Jurkat, Clone E6-1 (cell line): ENCODE measurements at regions not wholly inside any gene's neighbourhood (a gene's known extent, or its start where the extent isn't known, plus 50 kb on each side); places are given as distances from the start of the nearest gene placed in this dataset.

Source experiments
- DNase-seq: peaks from one replicate; pipeline ENCODE4 v3.0.0-alpha.2; 2011; ENCODE audit warnings: low read depth, low spot score
- H3K4me3 ChIP-seq: 2 replicates; pipeline ENCODE4 v1.5.1; 2011; ENCODE audit warnings: mild to moderate bottlenecking, low read length, control low read depth, moderate library complexity

GRCh38 chr2:107621186-107622165 lies 205.2 kb upstream of the RGPD4 start:
- no peak for DNase-seq
- no peak overlapping the region for H3K4me3 ChIP-seq

DNA sequence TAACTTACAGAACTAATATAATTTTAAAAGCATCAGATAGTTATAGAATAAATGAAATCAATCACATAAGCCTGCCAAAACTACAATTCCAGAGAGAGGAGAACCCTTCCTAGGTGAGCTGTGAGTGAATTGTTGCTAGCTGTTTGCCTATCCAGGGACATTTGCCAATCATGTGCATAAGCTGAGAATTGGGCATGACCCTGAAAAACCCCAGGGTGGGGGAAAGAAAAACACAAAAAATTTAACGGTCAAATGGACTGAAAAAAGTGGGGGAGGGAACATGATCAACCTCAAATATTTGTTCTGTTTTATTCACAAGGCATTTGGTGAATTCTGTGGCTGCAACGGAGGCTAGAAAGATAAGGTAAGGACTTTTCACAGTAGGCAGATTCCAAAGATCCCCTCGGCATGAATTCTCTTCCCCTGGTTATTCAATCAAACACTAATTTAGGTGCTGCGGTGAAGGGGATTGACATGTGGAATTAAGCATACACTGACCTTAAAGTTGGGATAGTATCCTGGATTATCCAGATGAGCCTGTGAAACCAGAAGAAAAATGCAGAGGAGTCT lies 203.9 kb upstream of the RGPD4 start:
- no peak overlapping the region for H3K4me3 ChIP-seq
- no peak for DNase-seq

DNA sequence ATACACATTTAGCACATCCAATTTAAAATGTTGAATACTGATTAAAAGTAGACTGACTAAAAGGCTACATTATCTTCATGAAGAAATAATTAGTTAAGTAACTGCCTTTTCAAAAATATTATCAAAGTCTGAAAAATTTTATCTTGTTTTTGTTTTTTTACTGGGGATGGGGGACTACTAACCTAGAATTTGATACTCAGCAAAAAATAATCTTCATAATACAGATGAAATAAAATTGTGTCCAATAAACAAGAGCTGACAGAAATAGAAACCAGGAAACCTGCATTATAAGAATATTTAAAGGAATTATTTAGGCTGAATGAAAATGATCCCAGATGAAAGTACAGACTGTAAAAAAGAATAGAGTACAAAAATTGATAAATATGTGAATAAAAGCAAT lies 200.7 kb upstream of the RGPD4 start:
- no peak for DNase-seq
- no peak overlapping the region for H3K4me3 ChIP-seq

DNA sequence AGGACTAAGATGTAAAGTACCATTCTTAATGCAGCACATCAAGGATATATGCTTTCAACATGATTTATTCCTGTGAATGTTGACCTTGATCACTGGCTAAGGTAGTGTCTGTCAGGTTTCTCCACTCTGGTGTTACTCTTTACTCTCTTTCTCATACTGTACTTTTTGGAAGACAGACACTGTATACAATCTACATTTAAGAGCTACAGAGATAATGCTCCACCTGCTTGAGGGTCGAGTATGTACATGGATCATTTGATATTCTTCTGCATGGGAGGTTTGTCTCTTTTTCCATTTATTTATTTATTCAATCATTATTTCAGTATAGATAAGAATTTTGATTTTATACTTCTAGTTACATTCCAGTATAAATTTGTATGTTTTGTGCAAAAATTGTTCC lies 199.5 kb upstream of the RGPD4 start:
- no peak for DNase-seq
- no peak overlapping the region for H3K4me3 ChIP-seq

- H3K4me3 ChIP-seq, result no peak overlapping the region
- no peak for DNase-seq
Measured at GRCh38 chr2:107627926-107628325, 198.8 kb upstream of the RGPD4 start.

DNA sequence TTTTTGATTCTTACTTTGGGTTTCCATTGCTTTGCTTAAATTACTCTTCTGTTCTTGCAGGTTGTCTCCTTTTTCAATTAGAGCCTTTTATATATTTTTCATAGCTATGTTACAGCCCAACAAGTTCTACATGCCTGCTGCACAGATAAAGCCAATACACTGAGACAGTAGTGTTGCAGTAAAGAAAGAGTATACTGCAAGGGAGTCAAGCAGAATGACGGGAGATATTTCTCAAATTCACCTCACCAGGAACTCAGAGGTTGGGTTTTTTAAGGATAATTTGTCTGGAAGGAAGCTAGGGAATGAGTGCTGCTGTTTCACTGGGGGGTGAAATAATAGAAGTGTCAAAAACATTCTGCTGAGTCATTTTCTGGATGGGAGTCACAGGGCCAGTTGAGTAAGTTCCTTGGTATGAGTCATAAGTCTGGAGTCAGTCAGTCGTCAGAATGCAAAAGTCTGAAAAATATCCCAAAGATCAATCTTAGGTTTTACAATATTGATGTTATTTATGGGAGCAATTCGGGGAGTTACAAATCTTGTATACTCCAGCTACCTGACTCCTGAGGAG lies 193.0 kb upstream of the RGPD4 start:
- H3K4me3 ChIP-seq, result no peak overlapping the region
- DNase-seq, result no peak

GRCh38 chr2:107634172-107634571 lies 192.5 kb upstream of the RGPD4 start:
- no peak overlapping the region for H3K4me3 ChIP-seq
- DNase-seq, result no peak

DNA sequence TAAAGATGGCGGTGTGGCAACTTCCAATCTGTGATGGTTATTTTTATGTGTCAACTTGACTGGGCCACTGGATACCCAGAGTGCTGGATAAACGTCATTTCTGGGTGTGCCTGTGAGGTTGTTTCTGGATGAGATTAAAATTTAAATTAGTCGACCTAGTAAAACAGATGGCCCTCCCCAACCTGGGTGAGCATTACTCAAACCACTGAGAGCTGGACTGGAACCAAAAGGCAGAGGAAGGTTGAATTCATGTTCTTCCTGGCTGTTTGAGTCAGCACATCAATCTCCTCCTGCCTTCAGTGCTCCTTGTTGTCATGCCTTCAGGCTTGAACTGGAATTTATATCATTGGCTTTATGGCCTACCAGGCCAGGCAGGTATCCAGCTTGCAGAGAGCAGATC lies 190.8 kb upstream of the RGPD4 start:
- no peak for DNase-seq
- no peak overlapping the region for H3K4me3 ChIP-seq

- no peak for DNase-seq
- H3K4me3 ChIP-seq, result no peak overlapping the region
Measured at GRCh38 chr2:107645586-107645985, 181.1 kb upstream of the RGPD4 start.

DNA sequence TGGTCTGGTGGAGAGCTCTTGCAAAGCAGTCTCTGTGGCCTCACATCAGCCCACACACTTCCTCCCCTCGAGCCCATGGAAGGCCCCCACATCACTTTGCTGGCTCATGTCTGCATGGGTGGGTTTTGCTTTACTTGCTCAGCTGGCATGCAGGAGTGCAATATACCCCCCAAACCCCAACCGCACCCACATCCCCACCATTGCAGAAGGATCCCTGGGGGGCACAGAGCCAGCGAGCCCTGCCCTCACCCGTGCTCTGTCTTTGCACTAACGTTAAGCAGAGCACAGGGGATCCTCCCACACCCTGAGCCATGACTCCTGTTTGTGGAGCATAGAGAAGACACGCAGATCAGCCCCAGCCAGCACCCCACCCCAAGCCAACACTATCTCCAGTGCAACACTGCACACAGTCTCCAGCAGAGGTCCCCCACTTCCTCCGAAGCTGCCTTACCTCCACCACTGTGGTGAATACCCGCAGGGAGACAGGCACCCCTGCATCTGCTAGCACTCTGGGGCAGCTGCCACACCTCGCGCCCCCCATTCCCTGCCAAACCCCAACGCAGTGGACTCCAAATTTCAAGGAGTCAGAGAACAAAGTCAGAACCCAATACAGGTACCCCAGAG lies 177.8 kb upstream of the RGPD4 start:
- DNase-seq, result peak; percentile 4
- H3K4me3 ChIP-seq, result no peak overlapping the region

- DNase-seq, result no peak
- H3K4me3 ChIP-seq, result no peak overlapping the region
Measured at GRCh38 chr2:107657049-107657448, 169.6 kb upstream of the RGPD4 start.

GRCh38 chr2:107663632-107664031 lies 163.1 kb upstream of the RGPD4 start:
- no peak for DNase-seq
- no peak overlapping the region for H3K4me3 ChIP-seq

- DNase-seq, result no peak
- H3K4me3 ChIP-seq, result no peak overlapping the region
Measured at GRCh38 chr2:107669335-107669734, 157.4 kb upstream of the RGPD4 start.

DNA sequence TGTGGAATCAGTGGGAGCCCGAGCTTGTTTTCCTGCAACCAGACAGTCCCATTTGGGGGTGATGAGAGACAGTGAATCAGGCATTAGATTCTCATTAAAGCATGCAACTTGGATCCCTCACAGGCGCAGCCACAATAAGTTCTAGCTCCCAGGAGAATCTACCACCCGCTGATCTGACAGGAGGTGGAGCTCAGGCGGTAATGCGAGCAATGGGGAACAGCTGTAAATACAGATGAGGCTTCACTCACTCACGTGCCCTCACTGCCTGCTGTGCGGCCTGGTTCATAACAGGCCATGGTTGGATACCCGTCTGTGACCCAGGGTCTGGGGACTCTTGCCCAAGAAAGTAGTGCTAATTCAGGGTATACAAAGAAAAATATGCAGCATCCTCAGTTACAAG lies 144.8 kb upstream of the RGPD4 start:
- no peak for DNase-seq
- no peak overlapping the region for H3K4me3 ChIP-seq

DNA sequence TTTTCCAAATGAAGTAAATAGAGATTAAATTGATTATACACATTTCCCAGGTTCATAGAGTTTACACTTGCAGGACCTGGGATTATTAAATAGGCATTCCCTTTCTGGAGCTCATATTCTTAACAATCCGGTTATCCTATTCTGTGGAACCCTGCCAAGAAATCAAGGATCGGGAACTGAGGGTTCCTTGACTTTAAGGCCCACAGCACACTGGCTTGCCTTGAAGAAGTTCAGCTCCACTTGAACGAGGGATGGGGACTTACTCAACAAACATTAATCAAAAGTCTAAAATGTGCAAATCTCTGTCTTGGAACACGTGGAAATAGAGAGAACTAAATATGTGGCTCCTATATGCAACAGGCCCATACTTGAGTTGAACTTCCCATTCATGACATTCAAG lies 142.3 kb upstream of the RGPD4 start:
- no peak for DNase-seq
- no peak overlapping the region for H3K4me3 ChIP-seq

- DNase-seq, result no peak
- H3K4me3 ChIP-seq, result no peak overlapping the region
Measured at GRCh38 chr2:107685421-107685986, 141.2 kb upstream of the RGPD4 start.

GRCh38 chr2:107687073-107687472 lies 139.6 kb upstream of the RGPD4 start:
- no peak overlapping the region for H3K4me3 ChIP-seq
- DNase-seq, result no peak

DNA sequence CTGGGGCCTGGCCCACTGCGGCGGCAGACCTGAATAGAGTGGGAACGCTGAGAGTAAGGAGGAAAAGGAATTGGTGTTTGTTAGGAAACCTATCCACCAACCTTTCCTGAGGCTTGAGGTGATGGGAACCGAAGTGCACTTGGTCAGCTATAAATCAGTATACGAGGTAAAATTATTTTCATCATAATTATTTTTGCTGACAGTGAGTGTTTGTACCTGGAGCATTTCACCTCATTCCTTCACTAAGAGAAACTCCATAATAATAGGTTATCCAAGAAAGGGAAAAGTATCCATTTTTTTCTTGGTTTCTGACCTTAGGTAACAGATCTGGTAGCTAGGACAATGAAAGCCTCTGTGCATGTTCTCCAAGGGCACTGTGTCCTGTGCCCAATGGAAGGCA lies 138.6 kb upstream of the RGPD4 start:
- no peak for DNase-seq
- no peak overlapping the region for H3K4me3 ChIP-seq

DNA sequence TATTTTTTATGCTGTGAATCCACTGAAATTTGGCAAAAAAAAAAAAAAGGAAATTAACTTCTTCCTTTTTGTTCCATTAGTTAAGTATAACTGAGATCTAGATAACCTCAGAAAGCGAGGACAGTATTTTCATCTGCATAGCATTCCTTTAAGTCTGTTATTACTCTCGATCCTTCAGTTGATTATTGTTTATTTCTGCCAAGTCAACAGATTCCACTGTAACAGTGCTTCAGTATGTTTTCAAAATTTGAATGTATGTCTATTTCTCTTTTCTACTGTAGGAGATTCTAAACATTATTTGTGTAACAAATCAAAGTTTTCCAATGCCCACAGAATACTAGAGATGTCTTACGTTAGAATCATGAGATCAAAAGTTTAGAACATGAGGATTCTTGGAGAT lies 133.1 kb upstream of the RGPD4 start:
- no peak overlapping the region for H3K4me3 ChIP-seq
- no peak for DNase-seq

DNA sequence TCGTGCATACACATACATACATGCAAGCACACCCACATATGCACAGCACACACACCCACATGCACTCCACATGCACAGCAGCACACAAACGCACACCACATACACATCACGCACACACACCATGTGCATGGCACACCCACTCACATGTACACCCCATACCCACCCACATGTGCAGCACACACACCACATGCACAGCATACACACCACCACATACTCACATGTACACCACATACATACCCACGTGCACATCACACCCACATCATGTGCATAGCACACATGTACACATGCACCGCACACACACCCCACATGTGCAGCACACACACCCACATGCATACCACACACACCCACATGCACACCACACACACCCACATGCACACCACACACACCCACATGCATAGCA lies 132.0 kb upstream of the RGPD4 start:
- no peak for DNase-seq
- H3K4me3 ChIP-seq, result no peak overlapping the region
